Activated gamma-delta T cell treated with Interleukin-2 at 50 U/mL for 16 hours (primary cell): ENCODE measurements at regions not wholly inside any gene's neighbourhood (a gene's known extent, or its start where the extent isn't known, plus 50 kb on each side); places are given as distances from the start of the nearest gene placed in this dataset.
"Not testable (repeated sequence)": the region's sequence is repeated elsewhere in the genome, so short reads cannot be mapped to it uniquely, and the experiment has no call there.

Experiments
- DNase-seq: peaks from one replicate; pipeline ENCODE4 v3.0.0-alpha.2; 2020

DNA sequence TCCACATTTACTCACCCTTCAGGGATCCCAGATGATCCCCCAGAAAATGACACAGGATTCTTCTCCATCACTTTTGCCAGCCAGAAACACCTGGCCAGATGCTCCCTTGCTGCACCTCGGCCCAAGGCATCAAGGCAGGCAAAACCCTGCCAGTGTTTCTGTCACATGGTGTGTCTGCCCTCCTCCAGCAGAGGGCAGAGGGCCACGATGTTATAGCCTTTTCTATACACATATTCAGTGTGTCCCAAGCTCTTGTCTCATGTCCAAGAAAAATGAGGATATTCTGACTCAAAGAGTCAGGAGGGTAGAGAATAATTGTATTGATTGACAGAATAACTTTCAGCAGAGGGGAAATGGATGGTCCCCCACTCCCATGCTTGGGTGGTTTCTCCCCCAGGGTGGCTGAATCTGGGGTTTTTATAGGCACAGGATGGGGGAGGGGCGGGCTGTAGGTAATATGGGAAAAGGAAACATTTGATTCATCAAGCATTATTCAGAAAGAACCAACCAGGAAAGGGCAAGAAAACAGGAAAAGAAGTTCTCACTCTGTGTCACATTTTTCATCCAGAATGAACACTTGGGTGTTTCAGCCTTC, 933.9 kb downstream of the TRIB2 start:
- DNase-seq, result no peak

DNA sequence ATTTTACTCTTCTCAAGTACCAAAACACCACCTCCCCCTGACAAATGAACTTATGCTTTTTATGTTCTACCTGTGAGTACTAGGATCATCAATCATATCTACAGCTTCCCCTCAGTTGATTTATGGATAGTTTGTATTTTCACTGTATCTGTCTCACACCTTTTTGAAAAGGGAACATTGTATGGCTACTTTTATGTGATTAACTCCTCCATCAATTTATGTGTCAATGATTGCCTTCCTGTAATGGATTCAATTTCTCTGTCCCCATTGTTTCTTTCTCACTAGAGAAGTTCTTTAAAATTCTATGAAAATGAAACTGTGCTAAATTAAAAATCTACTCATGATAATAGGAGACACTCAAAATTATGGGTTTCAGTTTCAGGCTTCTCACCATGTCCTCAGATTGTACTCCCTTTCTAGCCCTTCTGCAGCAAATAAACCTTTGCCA, 935.0 kb downstream of the TRIB2 start:
- DNase-seq, result no peak

DNA sequence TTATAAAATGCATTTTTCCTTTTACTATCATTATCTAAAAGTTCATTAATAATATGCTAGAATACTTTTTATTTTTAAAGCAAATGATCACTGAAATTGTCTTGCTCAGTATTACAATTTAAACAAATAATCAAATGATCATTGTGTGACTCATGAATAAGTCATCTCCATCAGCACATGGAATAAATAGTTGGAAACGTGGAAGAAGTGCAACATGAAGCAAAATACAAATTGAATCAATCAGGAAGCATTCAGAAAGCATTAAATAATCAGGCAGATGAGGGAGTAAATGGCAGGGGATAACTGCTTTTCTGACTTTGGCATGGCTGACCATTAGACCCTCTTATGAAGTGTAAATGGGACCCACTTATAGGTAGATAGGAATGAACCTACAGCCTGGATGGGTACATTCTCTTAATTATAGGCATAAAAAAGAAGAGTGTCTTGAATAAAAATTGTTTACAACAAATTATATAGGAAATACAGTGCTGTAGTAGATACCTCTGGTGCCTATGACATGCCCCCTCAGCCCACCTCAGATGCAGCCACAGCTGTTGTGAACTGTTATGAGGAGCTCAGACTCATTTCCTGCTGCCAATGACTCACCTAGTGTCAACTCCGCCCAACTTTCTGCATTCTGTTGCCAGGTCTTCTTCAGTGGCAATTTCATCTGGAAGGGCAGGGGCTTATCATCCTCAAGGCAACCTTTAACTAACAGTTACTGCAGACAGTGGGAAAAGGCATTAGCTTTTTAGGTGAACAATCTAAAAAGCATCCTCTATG, 936.0 kb downstream of the TRIB2 start:
- DNase-seq, result no peak

DNA sequence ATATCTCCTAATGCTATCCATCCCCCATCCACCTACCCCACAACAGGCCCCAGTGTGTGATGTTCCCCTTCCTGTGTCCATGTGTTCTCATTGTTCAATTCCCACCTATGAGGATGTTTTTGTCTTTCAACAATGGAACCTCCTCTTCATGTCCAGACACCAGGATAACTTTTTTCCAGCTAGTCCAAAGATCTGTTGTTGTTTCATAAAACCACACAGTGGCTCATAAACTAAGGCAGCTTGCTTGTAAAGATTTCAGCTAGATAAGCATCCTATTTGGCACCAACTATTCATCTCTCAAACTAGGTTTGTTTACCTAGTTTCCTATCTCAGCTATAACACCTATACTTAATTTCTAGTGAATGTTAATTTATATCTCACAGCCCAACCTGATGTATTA, 937.7 kb downstream of the TRIB2 start:
- DNase-seq, result no peak

DNA sequence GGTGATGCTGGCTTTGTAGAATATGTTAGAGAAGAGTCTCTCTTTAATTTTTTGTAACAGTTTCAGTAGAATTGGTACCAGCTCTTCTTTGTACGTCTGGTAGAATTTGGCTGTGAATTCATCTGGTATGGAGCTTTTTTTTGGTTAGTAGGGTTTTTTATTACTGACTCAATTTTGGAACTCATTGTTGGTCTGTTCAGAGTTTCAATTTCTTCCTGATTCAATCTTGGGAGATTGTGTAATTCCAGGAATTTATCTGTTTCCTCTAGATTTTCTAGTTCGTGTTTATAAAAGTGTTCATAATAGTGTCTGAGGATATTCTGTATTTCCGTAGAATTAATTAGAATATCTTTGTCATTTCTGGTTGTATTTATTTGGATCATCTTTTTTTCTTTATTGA, 943.5 kb downstream of the TRIB2 start:
- no peak for DNase-seq

DNA sequence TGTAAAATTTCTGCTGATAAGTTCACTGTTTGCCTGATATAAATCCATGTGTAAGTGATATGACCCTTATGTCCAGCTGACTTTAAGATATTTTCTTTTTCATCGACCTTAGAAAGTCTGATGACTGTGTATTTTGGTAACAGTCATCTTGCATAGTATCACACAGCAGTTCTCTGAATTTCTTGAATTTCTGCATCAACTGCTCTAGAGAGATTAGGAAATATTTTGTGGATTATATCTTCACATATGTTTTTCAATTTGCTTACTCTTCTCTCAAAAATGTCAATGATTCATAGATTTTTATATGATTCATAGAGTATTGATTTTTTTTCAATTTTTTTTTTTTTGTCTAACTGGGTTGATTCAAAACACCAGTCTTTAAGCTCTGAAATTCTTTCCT, 945.3 kb downstream of the TRIB2 start:
- DNase-seq, result no peak

DNA sequence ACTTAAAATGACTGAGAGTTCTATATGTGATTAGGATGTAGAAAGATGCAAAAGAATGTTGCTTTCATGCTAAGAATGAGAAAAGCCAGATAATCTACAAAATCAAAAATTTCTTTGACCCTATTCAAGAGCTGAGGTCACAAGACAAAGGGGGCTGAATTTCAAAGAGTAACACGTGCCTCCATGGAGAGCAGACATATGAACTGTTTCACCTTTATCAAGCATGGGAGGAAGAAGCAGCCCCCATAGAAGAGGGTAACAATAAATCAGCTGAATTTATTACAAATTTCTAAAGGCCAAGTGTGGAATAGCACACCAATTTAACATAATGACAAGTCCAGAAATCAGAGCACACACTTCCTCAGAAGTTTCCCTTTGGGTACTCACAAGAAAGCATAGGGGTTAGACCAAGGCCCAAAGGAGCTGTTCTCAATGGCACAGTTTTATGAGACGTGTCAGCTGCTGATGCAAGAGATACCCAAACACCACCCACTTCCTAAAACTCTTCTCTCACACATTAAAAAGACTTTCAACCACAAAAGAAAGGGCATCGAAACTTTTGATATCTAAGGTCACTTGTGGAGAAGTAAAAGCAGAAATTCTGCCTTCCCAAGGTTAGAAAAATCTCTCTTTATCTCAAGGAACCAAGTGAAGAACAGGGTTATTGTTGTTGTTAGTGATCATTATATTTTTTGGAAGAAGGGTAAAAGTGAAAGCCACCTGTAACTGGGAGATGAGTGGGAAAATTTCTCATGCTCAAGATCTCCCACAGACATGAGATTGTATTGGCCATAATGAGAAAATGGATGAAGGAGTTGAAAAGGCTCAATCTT, 950.1 kb downstream of the TRIB2 start:
- DNase-seq, result no peak

DNA sequence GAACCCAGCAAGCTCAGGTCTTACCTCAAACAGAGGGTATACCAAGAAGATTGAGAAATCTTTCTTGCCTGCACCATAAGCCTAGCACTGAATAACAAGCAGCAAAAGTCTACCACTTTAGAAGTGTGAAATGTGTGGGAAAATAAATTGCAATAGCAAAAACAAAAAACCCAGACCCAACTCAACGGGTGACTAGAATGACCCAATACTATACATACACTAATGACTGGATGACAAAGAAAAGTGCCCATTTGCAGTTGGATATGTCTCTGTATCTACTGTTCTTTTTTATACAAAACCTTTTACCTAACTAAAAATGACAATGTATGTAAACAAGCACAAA, 950.6 kb downstream of the TRIB2 start:
- DNase-seq, result no peak

DNA sequence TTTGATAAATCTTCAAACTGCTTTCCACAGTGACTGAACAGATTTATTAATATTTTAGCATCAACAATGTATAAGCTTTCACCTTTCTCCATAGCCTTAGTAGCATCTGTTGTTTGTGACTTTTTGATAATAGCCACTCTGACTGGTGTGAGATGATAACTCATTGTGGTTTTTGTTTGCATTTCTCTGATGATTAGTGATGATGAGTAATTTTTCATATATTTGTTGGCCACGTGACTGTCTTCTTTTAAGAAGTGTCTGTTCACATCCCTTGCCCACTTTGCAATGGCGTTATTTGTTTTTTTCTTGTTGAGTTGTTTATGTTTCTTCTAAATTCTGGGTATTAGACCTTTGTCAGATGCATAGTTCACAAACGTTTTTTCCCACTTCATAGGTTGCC, 952.9 kb downstream of the TRIB2 start:
- DNase-seq, result no peak

DNA sequence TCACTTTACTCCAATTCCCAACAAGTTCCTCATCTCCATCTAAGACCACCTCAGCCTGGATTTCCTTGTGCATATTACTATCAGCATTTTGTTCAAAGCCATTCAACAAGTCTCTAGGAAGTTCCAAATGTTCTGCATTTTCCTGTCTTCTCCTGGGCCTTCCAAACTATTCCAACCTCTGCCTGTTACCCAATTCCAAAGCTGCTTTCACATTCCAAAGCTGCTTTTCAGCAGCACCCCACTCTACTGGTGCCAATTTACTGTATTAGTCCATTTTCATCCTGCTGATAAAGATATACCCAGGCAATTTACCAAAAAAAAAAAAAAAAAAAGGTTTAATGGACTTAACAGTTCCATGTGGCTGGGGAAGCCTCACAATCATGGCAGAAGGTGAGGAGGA, 957.1 kb downstream of the TRIB2 start:
- not testable (repeated sequence) for DNase-seq

DNA sequence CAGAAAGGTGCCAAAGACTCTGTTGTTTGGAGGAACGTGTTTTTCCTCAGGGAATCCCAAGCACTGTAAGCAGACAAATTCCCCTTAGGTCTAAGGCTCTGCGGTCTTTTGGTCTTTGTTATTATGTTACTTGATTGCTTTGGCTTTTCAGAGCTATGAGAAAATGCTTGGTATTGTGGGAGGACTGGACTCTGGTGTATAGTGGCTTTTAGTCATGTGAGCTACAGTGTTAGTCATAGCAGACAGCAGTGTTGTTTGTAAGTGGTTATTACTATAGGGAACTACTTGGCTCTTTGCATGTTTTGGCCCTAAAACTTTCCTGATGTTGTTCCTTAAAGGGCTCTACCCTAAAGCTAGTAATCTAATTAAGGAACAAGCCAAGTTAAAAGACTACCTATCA, 956.2 kb upstream of the LRATD1 start:
- DNase-seq, result no peak

DNA sequence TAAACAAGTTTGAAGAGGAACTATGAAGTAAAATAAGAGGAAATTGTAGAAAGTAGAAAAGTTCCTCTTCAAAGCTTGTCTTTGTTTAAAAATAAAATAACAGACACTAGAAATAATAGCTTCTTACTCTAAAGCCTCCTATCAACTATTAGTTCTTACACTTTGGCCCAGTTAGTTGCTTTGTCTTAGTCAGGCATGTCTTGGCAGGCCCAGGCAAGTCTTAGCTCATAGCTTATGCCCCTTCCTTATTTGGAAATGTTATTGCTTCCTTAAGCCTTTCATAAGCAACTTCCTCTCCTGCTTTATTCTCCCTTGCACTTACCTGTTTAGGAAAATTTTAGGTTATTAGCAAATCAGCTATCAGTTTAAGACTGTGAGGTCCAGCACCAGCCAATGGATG, 950.6 kb upstream of the LRATD1 start:
- no peak for DNase-seq

DNA sequence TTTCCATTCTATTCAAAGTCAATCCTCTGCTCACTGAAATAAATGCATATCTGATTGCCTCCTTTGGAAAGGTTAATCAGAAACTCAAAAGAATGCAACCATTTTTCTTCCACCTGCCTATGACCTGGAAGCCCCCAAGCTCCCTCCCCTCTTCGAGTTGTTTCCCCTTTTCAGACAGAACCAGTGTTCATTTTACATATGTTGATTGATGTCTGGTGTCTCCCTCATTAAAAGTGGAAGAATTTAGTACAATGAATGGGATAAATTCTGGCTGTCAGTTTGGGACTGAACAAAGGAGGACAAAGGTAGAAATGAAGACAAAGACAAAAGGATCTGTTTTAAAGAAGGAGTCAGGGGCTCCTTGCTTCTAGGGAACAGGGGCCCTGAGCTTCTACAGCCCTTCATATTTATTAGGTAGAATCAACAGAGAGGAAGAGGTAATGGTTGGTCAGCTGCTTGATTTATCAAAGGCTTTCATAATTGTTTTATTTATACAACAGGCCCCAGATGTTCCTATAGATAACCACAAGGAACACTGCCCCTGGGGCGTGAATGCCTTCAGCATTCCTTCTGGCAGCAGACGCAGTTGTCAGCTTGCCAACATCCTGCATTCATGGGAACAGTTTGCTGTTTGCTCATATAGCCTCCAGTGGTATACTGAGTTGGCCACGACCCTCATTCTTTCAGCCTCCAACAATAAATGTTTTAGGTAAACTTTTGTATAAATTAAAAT, 949.8 kb upstream of the LRATD1 start:
- no peak for DNase-seq

DNA sequence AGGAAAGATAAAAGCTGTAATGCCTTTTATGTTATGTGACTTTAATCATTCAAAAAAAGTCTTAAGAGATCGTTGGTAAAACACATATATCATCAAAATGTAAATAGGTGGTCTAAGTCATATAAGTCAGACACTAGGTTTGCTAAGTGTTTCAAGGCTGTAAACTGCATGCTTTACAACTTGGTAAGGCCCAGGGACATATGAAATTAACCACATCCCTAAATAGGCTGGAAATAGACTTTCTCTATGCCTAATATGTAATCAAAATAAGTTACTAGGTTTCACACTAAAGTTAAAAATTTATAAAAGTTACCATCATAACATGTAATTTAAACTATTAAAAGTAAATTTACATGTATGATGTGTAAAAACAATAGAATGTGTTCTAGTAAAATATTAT, 946.3 kb upstream of the LRATD1 start:
- no peak for DNase-seq

DNA sequence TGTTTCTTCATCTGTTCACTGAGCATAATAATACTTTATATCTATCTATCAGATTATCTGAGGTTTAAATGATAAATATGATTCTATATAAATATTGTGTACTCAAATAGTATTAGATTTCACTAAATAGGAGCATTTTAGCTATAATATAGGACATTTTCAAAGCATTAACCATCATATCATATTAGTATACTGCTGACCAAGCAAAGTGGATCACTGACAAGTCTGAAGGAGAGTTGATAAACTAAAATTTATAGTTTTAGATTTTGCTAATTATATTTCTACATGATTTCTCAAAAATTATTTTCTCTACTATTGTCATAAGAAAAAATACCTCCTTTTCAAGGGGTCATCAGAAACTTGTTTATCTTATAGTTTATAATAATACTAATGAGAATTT, 937.8 kb upstream of the LRATD1 start:
- DNase-seq, result no peak

DNA sequence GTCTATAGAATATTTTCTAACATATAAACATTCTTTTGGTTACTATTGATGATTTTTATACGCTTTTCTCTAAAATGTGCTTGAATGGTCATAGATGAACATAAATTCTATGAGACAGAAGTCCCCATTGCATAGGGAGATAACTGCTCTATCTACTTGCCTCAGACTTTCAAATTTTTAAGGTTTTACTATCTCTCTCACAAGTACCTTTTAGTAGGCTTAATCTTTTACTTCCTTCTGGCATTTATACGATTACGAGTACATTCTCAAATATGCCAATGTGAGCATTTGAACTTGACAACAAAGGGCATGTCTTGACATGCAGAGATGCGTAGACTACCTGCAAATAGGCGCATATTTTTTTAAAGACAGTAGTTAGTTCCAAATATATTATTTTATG, 935.9 kb upstream of the LRATD1 start:
- DNase-seq, result no peak

DNA sequence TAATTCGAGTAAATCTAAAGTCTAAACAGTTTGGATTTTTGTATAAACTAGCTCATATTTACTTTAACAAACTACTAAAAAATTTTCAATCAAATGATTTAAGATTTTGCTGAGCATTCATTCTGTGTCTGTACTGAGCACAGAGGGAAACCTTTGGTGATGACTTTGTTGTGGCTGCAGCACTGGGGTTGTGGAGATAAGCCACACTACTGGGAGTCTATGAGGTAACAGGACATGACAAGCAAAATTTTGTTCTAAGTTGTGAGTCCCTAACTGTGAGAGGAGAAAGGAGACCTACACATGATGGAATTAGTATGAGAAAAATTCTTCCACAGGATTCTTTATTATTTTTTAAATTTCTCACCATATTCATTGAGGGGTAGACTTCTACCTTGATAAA, 933.7 kb upstream of the LRATD1 start:
- no peak for DNase-seq

DNA sequence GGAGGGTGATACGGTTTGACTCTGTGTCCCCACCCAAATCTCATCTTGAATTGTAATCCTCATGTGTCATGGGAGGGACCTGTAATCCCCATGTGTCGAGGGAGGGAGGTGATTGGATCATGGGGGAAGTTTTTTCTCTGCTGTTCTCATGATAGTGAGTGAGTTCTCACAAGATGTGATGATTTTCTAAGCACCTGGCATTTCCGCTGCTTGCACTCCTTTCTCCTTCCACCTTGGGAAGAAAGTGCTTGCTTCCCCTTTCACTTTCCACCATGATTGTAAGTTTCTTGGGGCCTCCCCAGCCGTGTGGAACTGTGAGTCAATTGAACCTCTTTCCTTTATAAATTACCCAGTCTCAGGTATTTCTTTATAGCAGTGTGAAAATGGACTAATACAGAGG, 932.6 kb upstream of the LRATD1 start:
- DNase-seq, result not testable (repeated sequence)

DNA sequence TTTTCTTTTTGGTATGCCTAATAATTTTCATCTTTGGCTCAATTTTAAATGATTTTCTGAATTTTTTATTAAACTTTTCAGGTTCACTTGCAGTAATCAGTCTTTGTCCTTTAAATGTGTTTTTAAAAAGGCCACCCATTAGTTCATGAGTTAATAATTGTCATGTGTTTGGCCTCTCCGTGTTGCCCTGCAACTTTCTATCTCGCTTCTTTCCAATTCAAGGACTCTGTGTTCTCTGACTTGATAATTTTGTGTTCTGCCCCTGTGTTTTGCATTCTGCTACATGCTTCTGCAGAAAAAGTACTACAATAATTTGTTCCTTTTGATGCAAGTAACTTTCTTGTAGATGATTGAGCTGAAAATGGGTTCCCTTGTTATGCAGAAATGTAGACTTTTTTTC, 921.4 kb upstream of the LRATD1 start:
- DNase-seq, result no peak

DNA sequence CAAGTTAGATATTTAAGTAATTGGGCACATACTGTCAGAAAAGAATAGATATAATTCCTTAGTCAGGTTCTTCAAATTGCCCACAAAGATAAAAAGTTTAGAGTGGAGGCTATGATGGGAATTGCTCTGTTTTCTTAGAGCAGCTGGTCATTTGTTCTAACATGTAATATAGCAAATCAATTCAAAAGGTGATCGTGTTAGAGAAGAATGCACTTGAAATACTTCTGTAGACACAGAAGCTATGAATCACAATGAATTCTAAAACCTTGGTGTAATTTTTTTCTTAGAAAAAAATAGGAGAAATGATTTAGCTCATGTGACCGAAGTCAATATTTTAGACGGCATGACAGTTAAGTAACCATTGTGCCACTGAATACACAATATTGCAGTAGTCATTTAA, 918.1 kb upstream of the LRATD1 start:
- no peak for DNase-seq

DNA sequence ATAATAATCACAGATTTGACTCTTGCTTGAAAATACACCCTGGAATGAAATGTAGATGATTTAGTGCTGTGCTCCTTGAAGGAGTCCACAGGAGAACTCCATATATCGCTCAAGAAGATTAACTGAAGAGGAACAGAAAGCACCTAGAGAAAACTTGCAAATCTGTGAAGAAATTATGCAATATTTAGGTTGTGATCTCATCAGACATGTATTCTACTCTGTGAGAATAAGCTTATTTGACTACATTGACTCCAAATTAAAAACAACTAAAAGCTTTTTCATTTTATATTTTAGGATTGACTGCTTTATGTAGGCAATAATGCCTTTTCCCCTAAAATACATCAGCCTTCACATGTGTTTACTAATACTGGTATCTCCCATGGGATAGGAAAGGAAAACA, 906.6 kb upstream of the LRATD1 start:
- DNase-seq, result no peak

DNA sequence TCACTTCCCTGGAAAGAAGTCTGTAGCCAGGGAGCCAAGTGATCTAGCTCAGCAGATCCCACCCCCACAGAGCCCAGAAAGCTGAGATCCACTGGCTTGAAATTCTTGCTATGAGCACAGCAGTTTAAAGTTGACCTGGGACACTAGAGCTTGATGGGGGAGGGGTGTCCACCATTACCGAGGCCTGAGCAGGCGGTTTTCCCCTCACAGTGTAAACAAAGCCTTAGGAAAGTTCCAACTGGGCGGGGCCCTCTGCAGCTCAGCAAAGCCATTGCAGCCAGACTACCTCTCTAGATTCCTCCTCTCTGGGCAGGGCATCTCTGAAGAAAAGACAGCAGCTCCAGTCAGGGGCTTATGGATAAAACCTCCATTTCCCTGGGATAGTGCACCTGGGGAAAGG, 887.2 kb upstream of the LRATD1 start:
- DNase-seq, result no peak

DNA sequence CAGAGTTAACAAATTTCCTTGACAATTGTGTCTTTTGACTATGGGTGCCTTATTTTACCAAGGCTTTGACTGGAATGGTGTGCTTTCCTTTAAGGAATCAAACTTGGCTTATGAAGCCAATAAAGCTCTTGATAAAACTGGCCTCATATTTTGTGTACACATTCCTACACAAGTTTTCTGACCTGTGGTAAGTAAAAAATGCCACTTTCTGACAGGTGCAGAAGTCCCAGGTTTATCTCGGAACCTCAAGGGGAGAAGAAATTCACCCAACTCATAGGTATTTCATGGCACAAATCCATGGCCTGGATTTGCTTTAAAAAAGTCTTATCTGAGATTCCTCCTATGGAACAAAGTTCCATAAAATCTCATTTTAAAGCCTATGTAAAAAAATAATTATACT, 880.6 kb upstream of the LRATD1 start:
- DNase-seq, result no peak

DNA sequence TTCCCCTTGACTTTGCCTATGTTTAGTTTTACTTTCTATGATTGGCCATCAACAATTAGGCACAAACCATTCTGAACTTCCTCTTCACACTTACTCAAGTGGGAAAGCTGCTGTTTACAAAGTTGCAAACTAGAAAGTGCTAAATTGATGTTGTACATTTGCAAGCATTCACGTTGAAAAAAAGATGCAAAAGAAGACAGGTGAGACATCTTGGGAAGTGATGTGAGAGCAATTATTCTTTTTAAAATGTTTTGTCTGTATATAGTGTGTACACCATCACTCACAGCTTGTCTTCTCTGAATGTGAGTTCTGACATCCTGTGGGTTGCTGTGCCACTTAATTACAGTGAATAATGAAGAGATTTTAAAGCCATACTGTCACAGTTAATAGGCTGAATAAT, 874.1 kb upstream of the LRATD1 start:
- DNase-seq, result no peak
